Keratinocyte (primary cell): ENCODE measurements at regions not wholly inside any gene's neighbourhood (a gene's known extent, or its start where the extent isn't known, plus 50 kb on each side); places are given as distances from the start of the nearest gene placed in this dataset.

Experiments
- CTCF ChIP-seq, 3 experiments: IDR thresholded peaks in 1 of 3; conservative IDR thresholded peaks in 1 of 3; optimal IDR thresholded peaks in 1 of 3; 2 replicates in 2 of 3; 3 replicates in 1 of 3; pipeline versions ENCODE3 to v1.5.1; 2011; ENCODE audit warnings: low read length in 3 of 3, mild to moderate bottlenecking in 3 of 3, moderate library complexity in 2 of 3, control low read depth in 1 of 3, inconsistent platforms in 1 of 3; ENCODE audit not compliant: insufficient read depth in 2 of 3; ENCODE audit errors: extremely low read depth in 1 of 3
- EZH2 ChIP-seq: IDR thresholded peaks from one replicate; pipeline ENCODE4 v1.6.1; 2012; ENCODE audit warnings: inconsistent platforms, mild to moderate bottlenecking, low read length, moderate library complexity

- no peak for TF ChIP-seq CTCF (optimal IDR thresholded peaks at IDR 0.05 in 1 of 3, IDR thresholded peaks at IDR 0.05 in 1 of 3, conservative IDR thresholded peaks at IDR 0.05 in 1 of 3; ENCODE audit: extremely low read depth in 1 of 3, insufficient read depth in 2 of 3, low read length in 3 of 3)
- no peak for TF ChIP-seq EZH2
Observed at GRCh38 chr13:34523406-34523805, 418.7 kb upstream of the NBEA start.
